Hematopoietic multipotent progenitor cell treated with erythropoietin and hydrocortisone succinate and interleukin-3 and kit ligand, for 15 days (in vitro differentiated cells): ENCODE measurements at regions not wholly inside any gene's neighbourhood (a gene's known extent, or its start where the extent isn't known, plus 50 kb on each side); places are given as distances from the start of the nearest gene placed in this dataset.

Experiments
- DNase-seq: peaks from one replicate; pipeline ENCODE4 v3.0.0-alpha.2; 2015; ENCODE audit warnings: low spot score

- DNase-seq = peak; percentile 41
Measured at GRCh38 chr2:239496700-239497099, 95.9 kb upstream of the HDAC4 start.

- DNase-seq = no peak
Measured at GRCh38 chr2:239495791-239496233, 95.0 kb upstream of the HDAC4 start.

- no peak for DNase-seq
Measured at GRCh38 chr2:239495175-239495574, 94.4 kb upstream of the HDAC4 start.

- DNase-seq = no peak
Measured at GRCh38 chr2:239494578-239494977, 93.8 kb upstream of the HDAC4 start.

GRCh38 chr2:239489481-239489880, 88.7 kb upstream of the HDAC4 start:
- DNase-seq = no peak

GRCh38 chr2:239488125-239488524, 87.3 kb upstream of the HDAC4 start:
- DNase-seq = no peak

GRCh38 chr2:239487272-239487671, 86.5 kb upstream of the HDAC4 start:
- no peak for DNase-seq

GRCh38 chr2:239485622-239486021, 84.8 kb upstream of the HDAC4 start:
- DNase-seq = no peak

GRCh38 chr2:239484571-239485355, 83.9 kb upstream of the HDAC4 start:
- DNase-seq = no peak

- DNase-seq = no peak
Measured at GRCh38 chr2:239482778-239483712, 82.2 kb upstream of the HDAC4 start.

- no peak for DNase-seq
Measured at GRCh38 chr2:239479471-239479870, 78.7 kb upstream of the HDAC4 start.

GRCh38 chr2:239477591-239477990, 76.8 kb upstream of the HDAC4 start:
- no peak for DNase-seq

GRCh38 chr2:239476757-239477585, 76.2 kb upstream of the HDAC4 start:
- no peak for DNase-seq

- no peak for DNase-seq
Measured at GRCh38 chr2:239476029-239476756, 75.4 kb upstream of the HDAC4 start.

- DNase-seq = no peak
Measured at GRCh38 chr2:239475161-239476028, 74.6 kb upstream of the HDAC4 start.

- DNase-seq = no peak
Measured at GRCh38 chr2:239473211-239473805, 72.5 kb upstream of the HDAC4 start.

- no peak for DNase-seq
Measured at GRCh38 chr2:239472235-239472775, 71.5 kb upstream of the HDAC4 start.

GRCh38 chr2:239471011-239471792, 70.4 kb upstream of the HDAC4 start:
- DNase-seq = no peak
